ENCODE measurements at regions not wholly inside any gene's neighbourhood (a gene's known extent, or its start where the extent isn't known, plus 50 kb on each side); places are given as distances from the start of the nearest gene placed in this dataset.
A peak's percentile ranks its signal among the peaks of the same experiment; 100 is the strongest.

GRCh38 chr11:116202922-116203321 lies 569.9 kb downstream of the BUD13 start:
- H3K4me1 Mint-ChIP-seq, result no peaks in the 10 kb centered on the region
- H3K9me3 Mint-ChIP-seq, result peaks cover 0 to 2% (median 0%) of the 10 kb centered on the region in 3 donors
- H3K4me3 Mint-ChIP-seq, result no peak overlapping the region

GRCh38 chr11:116200564-116200963 lies 572.2 kb downstream of the BUD13 start:
- Mint-ChIP-seq H3K9me3 (peaks cover 0 to 4% (median 0%) of the 10 kb centered on the region in 3 donors), H3K4me1 (no peaks in the 10 kb centered on the region), H3K4me3 (no peak overlapping the region), H3K27me3 (peaks cover 2% of the 10 kb centered on the region), H3K27ac (no peak overlapping the region), H3K36me3 (peaks cover 2% of the 10 kb centered on the region)

More at GRCh38 chr11:116202922-116203321, 569.9 kb downstream of the BUD13 start:
- peaks cover 4% of the 10 kb centered on the region for H3K27me3 Mint-ChIP-seq
- H3K27ac Mint-ChIP-seq, result no peak overlapping the region
- peaks cover 2% of the 10 kb centered on the region for H3K36me3 Mint-ChIP-seq

DNA sequence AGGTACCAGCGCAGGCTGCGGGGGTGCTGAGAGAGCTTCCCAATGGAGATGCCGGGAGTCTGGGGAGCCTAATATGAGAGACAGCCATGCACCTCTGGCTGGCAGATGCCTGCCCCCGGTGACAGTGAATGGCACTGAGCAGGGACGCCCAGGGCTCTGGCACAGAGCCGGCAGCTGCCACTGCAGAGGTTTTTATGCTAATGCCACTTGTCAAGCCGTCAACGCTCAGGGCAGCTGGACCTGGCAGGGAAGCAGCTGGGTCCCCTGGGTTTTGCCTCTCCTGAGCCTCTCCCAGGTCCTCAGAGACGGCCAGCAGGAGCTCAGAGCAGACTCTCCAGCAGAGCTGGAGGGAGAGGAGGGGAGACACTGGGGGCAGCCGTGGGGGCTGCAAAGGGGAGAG lies 573.6 kb downstream of the BUD13 start:
- H3K4me1 Mint-ChIP-seq, result no peaks in the 10 kb centered on the region
- peaks cover 2% of the 10 kb centered on the region for H3K36me3 Mint-ChIP-seq

GRCh38 chr11:116194156-116194904 lies 578.5 kb downstream of the BUD13 start:
- Mint-ChIP-seq H3K27me3 (peaks cover 33% of the 10 kb centered on the region), H3K36me3 (no peaks in the 10 kb centered on the region), H3K4me3 (no peak overlapping the region), H3K9me3 (peaks cover 0 to 1% (median 0%) of the 10 kb centered on the region in 3 donors), H3K4me1 (peaks cover 0 to 4% (median 2%) of the 10 kb centered on the region in 3 donors), H3K27ac (no peak overlapping the region)

More for the DNA sequence above, 573.6 kb downstream of the BUD13 start:
- H3K27me3 Mint-ChIP-seq, result peaks cover 8% of the 10 kb centered on the region
- no peak overlapping the region for H3K4me3 Mint-ChIP-seq
- H3K27ac Mint-ChIP-seq, result no peak overlapping the region
- peaks cover 0 to 4% (median 0%) of the 10 kb centered on the region in 3 donors for H3K9me3 Mint-ChIP-seq

DNA sequence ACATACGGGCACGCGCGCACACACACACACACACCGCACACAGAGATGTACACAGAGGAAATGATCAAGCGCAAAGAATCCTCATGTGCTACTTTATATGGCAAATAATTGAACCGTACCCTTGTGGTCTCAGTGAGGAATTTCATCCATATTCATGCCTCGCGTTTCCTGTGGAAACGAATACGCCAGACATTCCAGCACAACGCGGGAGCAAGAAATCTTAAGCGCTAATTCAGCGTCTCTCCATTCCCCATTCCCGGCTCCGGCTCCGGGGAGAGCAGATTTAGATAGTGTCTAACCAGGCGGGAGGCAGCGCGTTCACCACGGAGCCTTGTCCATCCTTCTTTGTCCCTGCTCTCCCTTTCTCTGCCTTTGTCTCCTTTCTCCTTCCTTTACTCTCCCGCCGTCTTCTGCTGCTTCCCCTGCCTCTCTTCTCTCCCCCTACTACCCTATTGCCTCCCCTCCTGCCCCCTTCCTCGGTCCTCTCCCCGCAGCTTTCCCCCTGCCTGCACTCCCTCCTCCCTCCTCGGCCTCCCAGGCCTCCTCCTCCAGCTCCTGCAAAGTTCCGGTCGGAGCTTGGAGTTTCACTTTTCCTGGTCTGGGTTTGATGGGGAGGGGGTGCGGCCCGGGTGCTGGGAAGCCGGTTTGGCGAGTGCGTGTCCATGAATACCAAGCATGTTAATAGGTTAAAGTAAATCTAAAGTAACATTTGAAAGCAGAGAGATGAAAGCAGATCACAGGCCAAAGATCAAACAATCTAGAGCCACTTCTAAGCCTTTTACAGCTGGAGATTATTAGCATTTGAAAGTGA lies 579.3 kb downstream of the BUD13 start:
- peaks cover 0 to 1% (median 0%) of the 10 kb centered on the region in 3 donors for H3K9me3 Mint-ChIP-seq
- H3K36me3 Mint-ChIP-seq, result no peaks in the 10 kb centered on the region
- peaks cover 0 to 4% (median 2%) of the 10 kb centered on the region in 3 donors for H3K4me1 Mint-ChIP-seq
- H3K4me3 Mint-ChIP-seq, result no peak overlapping the region
- no peak overlapping the region for H3K27ac Mint-ChIP-seq
- H3K27me3 Mint-ChIP-seq, result peaks cover 38% of the 10 kb centered on the region

- H3K27me3 Mint-ChIP-seq, result peaks cover 41% of the 10 kb centered on the region
- peaks cover 0 to 4% (median 2%) of the 10 kb centered on the region in 3 donors for H3K4me1 Mint-ChIP-seq
- H3K36me3 Mint-ChIP-seq, result no peaks in the 10 kb centered on the region
- no peak overlapping the region for H3K4me3 Mint-ChIP-seq
- H3K27ac Mint-ChIP-seq, result no peak overlapping the region
- H3K9me3 Mint-ChIP-seq, result peaks cover 0 to 1% (median 0%) of the 10 kb centered on the region in 3 donors
Observed at GRCh38 chr11:116192509-116193210, 580.1 kb downstream of the BUD13 start.

- no peak overlapping the region for H3K4me3 Mint-ChIP-seq
- peaks cover 0 to 4% (median 2%) of the 10 kb centered on the region in 3 donors for H3K4me1 Mint-ChIP-seq
- peaks cover 39% of the 10 kb centered on the region for H3K27me3 Mint-ChIP-seq
- no peak overlapping the region for H3K27ac Mint-ChIP-seq
- H3K36me3 Mint-ChIP-seq, result no peaks in the 10 kb centered on the region
- no peaks in the 10 kb centered on the region for H3K9me3 Mint-ChIP-seq
Observed at GRCh38 chr11:116190861-116191260, 581.9 kb downstream of the BUD13 start.

- Mint-ChIP-seq H3K27me3 (peaks cover 36% of the 10 kb centered on the region), H3K27ac (no peak overlapping the region), H3K4me1 (peaks cover 0 to 4% (median 2%) of the 10 kb centered on the region in 3 donors), H3K4me3 (no peak overlapping the region), H3K36me3 (no peaks in the 10 kb centered on the region), H3K9me3 (no peaks in the 10 kb centered on the region)
Observed at GRCh38 chr11:116189408-116190170, 583.2 kb downstream of the BUD13 start.

GRCh38 chr11:116188350-116188749 lies 584.4 kb downstream of the BUD13 start:
- Mint-ChIP-seq H3K27ac (no peak overlapping the region), H3K36me3 (no peaks in the 10 kb centered on the region), H3K27me3 (peaks cover 34% of the 10 kb centered on the region), H3K9me3 (no peaks in the 10 kb centered on the region), H3K4me1 (peaks cover 0 to 2% (median 0%) of the 10 kb centered on the region in 3 donors), H3K4me3 (peak overlapping the region in 1 of 4 donors; percentile 9)

DNA sequence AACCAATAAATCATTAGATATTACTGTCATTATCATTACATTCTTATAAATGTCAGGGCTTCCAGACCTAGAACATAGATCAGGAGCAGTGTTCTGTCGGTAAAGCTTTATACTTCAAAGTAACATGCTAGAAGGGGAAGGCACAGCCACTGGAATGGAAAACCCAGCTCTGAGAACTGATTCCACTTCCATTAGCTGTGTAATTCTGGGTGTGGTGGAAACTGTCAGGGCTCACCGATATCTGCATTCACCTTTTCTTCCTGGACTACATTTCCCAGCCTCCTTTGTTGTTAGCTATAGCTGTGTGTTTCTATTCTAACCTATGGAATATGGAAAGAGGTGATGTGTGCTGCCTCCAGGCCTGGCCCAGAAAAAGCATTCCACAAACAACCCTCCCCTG lies 585.8 kb downstream of the BUD13 start:
- H3K27ac Mint-ChIP-seq, result no peak overlapping the region
- H3K27me3 Mint-ChIP-seq, result peaks cover 25% of the 10 kb centered on the region
- no peaks in the 10 kb centered on the region for H3K9me3 Mint-ChIP-seq
- H3K4me3 Mint-ChIP-seq, result no peak overlapping the region
- H3K36me3 Mint-ChIP-seq, result no peaks in the 10 kb centered on the region
- H3K4me1 Mint-ChIP-seq, result no peaks in the 10 kb centered on the region

GRCh38 chr11:116185551-116185950 lies 587.2 kb downstream of the BUD13 start:
- no peaks in the 10 kb centered on the region for H3K4me1 Mint-ChIP-seq
- H3K4me3 Mint-ChIP-seq, result no peak overlapping the region
- no peak overlapping the region for H3K27ac Mint-ChIP-seq
- H3K9me3 Mint-ChIP-seq, result no peaks in the 10 kb centered on the region
- peaks cover 16% of the 10 kb centered on the region for H3K27me3 Mint-ChIP-seq
- H3K36me3 Mint-ChIP-seq, result no peaks in the 10 kb centered on the region

- Mint-ChIP-seq H3K4me3 (no peak overlapping the region), H3K27me3 (peaks cover 16% of the 10 kb centered on the region), H3K4me1 (no peaks in the 10 kb centered on the region), H3K27ac (no peak overlapping the region), H3K36me3 (no peaks in the 10 kb centered on the region), H3K9me3 (no peaks in the 10 kb centered on the region)
Observed at GRCh38 chr11:116184763-116185162, 588.0 kb downstream of the BUD13 start.

- Mint-ChIP-seq H3K4me1 (no peaks in the 10 kb centered on the region), H3K27ac (no peak overlapping the region), H3K4me3 (no peak overlapping the region), H3K36me3 (no peaks in the 10 kb centered on the region), H3K27me3 (peaks cover 11% of the 10 kb centered on the region), H3K9me3 (no peaks in the 10 kb centered on the region)
Observed at GRCh38 chr11:116182356-116182966, 590.3 kb downstream of the BUD13 start.

Data from IgD-negative memory B cell (primary cell).